ENCODE measurements at regions not wholly inside any gene's neighbourhood (a gene's known extent, or its start where the extent isn't known, plus 50 kb on each side); places are given as distances from the start of the nearest gene placed in this dataset.

GRCh38 chr10:78924319-78925003, 144.3 kb upstream of the ZMIZ1 start:
- no peak for DNase-seq (ENCODE audit: low read depth)

- DNase-seq (ENCODE audit: low read depth) = no peak
Measured at GRCh38 chr10:78925275-78925674, 143.5 kb upstream of the ZMIZ1 start.

DNA sequence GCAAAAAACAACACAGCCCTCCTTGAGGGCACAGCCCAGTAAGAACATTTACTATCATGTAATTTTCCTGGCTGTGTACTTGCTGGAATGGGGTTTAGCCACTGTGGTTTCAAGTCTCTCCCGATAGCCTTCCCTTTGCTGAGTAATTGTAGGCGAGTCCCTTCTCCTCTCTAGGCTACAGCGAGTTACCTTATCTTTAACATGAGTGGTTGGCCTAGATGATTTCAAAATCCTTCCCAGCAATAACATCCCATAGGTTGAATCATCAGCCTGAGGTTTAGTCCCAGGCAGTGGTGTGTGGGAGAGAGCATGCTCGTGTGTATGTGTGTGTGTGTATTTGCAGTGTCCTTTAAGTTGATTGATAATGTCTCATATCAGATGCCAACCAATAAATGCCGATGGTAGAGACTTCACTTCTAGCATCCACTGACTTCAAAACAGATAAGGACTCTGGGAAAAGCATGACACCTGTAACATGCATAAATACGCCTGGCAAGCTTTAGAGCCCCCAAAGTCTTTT, 142.9 kb upstream of the ZMIZ1 start:
- peak; percentile 100 for DNase-seq (ENCODE audit: low read depth)

DNA sequence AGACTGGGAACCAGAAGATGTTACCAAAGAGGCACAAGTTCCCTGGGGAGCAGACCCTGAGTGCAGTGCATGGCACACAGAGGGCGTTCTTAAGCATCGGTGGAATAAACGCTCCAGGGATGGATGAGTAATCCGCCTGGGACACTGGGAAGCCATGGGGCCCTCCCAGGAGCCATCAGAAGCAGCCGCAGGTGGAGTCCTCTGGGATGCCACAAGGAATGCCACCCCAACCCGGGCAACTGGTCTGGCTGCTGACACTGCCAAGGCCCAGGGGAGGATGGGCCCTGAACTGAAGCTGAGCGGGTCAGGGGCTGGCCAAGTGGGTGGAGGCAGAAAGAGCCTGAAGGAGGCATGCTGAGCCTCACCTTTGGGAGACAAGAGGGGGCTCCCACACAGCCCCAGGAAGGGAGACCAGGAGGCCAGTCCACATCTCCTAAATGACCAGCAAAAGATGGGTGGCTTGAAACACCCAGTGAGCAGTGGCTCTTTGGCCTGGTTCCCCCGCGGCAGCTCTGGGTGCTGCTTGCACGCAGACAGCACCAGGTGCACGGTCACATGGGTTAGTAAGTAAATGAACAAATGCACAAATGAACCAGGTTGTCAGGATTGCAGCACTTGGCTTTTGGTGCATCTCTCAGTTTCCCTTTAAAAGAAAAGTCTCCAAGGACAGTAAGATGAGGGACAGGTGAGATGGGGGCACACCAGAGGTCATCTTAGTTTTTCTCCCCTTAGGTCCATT, 141.3 kb upstream of the ZMIZ1 start:
- DNase-seq (ENCODE audit: low read depth) = no peak

- DNase-seq (ENCODE audit: low read depth) = no peak
Measured at GRCh38 chr10:78928330-78928729, 140.4 kb upstream of the ZMIZ1 start.

DNA sequence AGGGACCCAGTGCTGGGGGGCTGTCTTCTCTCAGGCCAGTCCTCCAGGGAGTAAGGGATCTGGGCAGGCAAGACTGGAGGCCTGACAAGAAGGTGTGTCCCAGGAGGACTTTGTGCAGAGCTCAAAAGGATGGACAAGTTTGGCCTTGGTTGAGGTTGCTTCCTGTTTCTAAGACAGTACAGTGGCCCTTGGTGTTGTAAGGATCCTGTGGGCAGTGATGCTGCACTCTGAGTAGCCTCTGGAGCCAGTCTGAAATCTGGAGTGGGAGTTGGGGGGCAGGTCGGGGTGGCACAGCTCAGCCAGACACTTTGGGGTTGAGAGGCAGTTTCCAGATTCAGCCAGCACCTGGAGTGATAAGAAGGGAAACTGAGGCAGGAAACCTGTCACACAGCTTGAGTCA, 139.2 kb upstream of the ZMIZ1 start:
- DNase-seq (ENCODE audit: low read depth) = no peak

DNA sequence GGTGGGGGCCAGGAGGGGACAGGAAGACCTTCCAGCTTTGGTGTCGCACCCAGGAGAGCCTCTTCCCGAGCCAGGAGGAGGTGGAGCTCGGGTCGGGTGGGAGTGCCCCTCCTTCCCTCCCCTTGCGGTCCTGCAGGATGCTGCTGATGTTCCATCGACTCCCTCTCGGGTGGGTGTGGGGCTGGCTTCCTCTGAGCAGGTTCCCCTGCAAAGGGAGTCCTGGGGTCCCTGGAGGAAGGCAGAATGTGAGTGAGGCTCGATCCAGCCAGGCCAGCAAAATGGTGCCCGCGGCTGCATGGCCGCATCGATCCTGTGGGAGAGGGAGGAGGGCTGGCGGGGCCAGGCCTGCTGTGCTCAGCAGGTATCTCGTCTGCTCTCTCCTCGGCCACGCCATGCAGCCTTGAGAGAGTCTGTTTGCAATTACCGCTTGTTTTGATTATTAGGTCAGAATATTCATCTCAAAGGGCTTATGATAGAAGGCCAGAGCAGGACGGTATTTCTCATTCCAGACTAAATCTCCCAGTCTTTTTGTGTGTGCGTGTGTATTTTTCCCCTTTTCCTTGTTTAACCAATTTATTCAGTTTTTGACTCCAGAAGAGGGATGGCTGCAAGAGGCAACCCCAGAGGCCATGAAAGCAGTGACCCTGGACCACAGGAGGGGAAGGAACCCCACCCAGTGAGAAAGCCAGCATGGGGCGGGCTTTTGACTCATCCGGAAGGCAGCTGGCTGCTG, 137.3 kb upstream of the ZMIZ1 start:
- DNase-seq (ENCODE audit: low read depth) = peak; percentile 91

- DNase-seq (ENCODE audit: low read depth) = no peak
Measured at GRCh38 chr10:78932054-78932386, 136.7 kb upstream of the ZMIZ1 start.

DNA sequence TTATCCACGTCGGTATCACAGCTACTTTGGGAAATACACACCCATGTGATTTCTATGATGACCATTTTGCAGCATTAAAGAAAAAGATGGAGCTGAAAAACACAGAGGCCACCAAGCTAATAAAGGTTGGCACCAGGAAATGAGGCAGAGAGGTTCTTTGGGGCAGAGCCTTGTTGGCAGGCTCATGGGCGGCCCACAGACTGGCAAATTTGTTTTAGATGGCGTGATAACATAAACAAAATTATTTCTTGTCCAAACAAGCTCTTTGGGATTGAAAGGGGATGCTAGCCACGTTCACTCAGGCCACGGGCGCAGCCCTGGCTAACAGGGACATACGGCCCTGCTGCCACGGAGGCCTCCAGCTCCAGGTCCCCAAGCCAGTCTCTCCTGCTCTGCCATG, 135.9 kb upstream of the ZMIZ1 start:
- DNase-seq (ENCODE audit: low read depth) = no peak

- DNase-seq (ENCODE audit: low read depth) = no peak
Measured at GRCh38 chr10:78933828-78934531, 134.8 kb upstream of the ZMIZ1 start.

DNA sequence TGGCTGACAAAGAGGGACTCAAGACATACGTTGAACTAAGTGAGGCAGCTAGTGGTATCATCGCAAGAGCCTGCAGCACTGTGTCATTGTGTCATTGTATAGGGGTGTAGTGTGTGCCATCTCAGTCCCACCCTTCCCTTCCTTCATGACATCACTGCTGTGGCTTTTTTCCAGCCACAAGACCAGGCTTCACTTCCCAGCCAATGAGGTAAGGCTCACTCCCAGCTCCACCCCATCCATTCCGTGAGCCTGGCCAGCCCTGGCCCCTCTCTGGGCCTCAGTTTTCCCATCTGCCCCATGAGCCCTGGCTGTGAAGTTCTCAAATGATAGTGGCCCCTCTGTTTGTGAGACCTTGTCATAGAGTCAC, 134.3 kb upstream of the ZMIZ1 start:
- DNase-seq (ENCODE audit: low read depth) = no peak

DNA sequence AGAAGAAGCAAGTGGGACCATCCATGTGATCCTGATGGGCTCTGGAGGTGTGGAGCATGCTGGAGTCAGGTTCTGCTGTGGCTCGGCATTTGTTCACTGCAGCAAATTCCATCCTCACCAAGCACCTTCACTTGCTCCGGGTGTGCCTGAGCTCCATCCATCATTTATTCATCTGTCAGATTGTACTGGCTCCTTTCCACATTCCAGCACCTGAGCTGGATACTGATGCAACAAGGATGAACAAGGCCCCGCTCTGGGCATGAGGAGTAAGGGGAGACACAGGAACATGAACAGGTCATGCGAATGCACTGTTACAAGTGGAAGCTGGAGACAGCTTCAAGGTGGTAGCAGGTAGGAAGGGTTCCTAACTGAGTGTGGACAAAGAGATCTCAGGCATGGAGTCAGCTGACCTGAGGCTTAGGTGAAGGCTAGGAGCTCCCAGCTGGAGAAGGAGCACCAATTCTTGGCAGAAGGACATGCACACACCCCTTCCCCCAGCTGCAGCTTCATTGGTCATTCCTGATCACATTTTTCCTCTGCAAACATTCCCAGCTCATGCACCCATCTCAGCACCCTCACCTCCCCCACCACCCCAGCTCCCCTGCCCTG, 133.7 kb upstream of the ZMIZ1 start:
- no peak for DNase-seq (ENCODE audit: low read depth)

DNA sequence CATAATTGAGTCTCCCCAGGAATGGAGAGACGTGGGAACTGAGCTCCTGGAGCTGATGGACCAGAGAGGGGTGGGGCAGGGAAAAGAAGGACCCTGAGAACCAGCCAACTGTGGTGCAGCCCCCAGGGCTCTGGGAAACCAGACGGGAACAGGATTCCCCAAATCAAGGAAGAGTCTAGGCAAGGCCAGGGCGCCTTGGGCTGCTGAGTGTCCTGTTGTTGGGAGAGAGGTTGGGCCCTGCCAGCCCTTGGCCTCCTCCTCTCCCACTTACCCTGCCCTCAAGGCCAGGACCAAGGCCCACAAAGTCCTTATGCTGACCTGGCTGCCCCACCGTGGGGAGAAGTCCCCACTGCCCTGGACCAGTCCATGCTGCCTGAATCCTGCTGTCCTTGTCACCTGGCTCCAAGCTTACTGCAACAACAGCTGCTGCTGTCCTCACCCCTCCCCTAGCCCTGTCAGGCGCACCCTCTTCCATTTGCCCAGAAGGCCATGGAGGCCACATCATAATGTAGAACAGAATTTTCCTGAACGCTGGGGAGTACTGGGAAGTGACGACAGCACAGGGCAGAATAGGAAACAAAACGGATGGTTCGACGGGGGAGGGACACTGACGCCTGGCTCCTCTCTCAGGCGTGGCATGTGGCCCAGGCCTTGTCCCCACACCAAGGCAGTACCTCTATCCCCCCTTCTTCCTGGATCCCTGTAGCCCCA, 132.9 kb upstream of the ZMIZ1 start:
- no peak for DNase-seq (ENCODE audit: low read depth)

- no peak for DNase-seq (ENCODE audit: low read depth)
Measured at GRCh38 chr10:78936412-78937342, 132.1 kb upstream of the ZMIZ1 start.

DNA sequence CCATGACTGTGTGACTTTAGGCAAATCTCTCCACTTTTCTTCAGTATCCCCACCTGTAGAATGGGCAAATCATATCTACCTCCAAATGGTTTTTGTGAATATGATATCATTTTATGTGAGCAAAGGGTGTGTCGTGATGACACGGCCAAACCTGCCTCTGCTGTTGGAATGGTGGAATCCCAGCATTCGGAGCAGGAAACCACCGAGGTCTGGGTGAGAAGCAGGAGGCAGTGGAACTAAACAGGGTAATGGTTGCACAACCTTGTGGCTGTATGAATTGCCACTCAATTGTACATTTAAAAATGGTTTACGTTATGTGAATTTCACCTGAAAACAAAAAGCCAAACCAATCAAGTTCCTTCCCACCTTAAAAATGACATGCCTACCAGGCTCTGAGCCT, 131.4 kb upstream of the ZMIZ1 start:
- peak; percentile 62 for DNase-seq (ENCODE audit: low read depth)

- no peak for DNase-seq (ENCODE audit: low read depth)
Measured at GRCh38 chr10:78937800-78938694, 130.7 kb upstream of the ZMIZ1 start.

GRCh38 chr10:78938695-78939672, 129.8 kb upstream of the ZMIZ1 start:
- no peak for DNase-seq (ENCODE audit: low read depth)

DNA sequence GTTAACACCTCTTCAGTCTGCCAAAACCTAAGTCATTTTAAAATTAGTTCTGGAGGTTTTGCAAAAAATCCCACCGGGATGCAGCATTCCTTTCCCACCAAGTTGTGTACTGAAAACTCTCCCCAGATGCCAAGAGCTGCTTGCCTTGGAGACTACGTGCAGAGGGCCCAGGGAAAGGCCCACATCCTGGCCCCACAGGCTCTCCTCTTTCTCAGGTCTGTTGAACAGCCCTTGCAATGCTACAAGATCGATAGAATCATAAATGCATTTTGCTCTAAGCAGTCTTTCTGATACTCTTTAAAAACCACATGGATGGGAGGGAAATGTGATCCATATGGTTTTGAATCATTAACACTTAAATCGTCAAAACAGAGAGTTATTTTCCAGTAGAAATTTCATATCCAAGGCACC, 126.7 kb upstream of the ZMIZ1 start:
- DNase-seq (ENCODE audit: low read depth) = no peak
